Endometrium (tissue), 2 donors: ENCODE measurements at regions not wholly inside any gene's neighbourhood (a gene's known extent, or its start where the extent isn't known, plus 50 kb on each side); places are given as distances from the start of the nearest gene placed in this dataset.

Experiments used
- FAIRE-seq: peaks from 2 replicates; lab custom pipeline; 2012; peaks lifted over from hg19 to GRCh38; lab: Jason Lieb, UNC
- donor health status: control.
- donor health status: control.

- FAIRE-seq = no peak
These were observed 133.0 kb upstream of the TMCC3 start for GRCh38 chr12:94783343-94783742.

- FAIRE-seq = no peak
These were observed 131.5 kb upstream of the TMCC3 start for GRCh38 chr12:94781835-94782234.

DNA sequence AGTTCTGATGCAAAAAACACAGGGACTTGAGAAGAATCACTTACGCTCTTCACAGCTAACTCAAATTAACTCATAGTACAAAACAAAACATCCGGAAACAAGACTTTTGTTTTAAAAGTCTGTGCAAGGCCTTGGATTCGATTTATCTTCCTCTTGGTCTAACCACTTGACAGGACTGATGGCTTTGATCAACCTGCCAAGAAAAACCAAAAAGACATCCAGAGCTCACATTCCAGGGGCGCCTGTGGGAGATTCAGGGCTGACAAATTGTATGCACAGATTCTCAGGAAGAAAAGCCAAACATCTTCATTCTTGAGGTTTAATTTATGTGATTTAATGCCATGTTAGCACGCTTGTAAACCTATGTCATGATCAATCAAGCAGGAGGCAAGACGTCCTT, 129.1 kb upstream of the TMCC3 start:
- FAIRE-seq = no peak

DNA sequence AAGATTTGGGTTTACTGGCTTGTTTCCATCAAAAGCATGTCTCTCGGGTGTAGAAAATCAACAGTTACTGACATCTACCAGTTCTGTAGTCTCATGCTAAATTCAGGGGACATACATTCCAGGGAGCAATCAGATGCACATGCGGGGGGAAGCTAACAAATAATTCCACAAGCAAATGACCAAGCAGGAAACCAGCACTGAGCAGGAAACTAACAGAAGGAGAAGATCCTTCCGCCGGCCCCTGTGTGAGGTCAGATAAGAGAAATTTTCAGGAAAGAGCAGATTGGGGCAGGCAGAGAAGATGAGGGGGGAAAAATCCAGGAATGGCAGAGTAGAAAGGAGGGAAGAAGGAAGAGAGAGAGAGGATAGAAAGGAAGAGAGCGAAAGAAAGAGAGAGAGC, 127.6 kb upstream of the TMCC3 start:
- FAIRE-seq = no peak

DNA sequence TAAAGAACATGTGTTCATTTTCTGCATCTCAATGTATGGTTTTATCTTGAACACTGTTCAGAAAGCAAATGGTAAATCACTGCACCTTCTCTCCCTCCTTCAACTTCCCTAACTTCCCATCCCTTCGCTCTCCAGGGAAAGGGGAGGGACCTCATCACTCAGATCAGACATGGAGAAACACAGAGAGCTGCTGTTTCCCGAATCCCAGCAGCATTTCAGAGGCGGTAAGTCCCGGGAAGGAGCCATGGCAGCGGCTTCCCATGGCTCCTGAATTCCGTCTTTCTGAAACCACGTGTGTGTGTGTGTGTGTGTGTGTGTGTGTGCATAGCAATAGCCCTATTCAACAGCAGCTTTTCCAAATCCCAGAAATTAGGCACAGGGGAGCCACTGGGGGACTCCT, 125.4 kb upstream of the TMCC3 start:
- FAIRE-seq = no peak

- FAIRE-seq = no peak
These were observed 121.4 kb upstream of the TMCC3 start for GRCh38 chr12:94771741-94772140.

DNA sequence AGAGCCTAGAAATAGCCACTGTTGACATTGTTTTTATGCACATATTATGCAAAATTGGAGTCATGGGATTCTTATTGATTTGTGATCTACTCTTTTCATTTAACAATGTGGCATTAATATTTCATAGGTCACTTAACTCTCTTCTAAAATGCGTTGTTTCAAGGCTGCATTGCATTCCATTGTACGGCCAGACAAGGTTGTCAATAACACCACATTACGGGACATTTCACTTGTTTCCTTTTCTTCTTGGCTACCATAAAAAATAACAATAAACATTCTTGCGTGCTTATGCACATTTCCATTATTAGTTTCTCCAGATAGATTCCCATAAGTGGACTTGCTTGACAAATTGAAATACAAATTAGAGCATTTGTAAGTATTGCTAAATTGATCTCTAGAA, 120.8 kb upstream of the TMCC3 start:
- no peak for FAIRE-seq

DNA sequence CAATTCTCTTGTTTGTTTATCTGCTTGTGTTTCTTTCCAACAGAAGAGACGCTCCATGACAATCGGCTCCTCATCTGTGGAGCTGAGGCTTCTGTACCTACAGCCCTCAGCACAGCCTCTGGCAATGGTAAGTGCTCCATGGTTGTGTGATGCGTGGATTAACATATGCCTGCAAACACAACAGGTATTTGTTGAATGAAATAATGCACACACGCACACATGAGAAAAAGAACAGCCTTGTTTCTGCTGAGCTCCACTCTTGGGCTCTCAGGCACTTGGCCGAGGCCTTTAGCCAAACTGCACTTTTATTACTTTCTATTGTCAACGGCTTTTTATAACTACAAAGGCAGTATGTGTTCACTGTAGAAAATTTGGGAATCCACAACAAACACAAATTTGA, 120.4 kb upstream of the TMCC3 start:
- FAIRE-seq = no peak

DNA sequence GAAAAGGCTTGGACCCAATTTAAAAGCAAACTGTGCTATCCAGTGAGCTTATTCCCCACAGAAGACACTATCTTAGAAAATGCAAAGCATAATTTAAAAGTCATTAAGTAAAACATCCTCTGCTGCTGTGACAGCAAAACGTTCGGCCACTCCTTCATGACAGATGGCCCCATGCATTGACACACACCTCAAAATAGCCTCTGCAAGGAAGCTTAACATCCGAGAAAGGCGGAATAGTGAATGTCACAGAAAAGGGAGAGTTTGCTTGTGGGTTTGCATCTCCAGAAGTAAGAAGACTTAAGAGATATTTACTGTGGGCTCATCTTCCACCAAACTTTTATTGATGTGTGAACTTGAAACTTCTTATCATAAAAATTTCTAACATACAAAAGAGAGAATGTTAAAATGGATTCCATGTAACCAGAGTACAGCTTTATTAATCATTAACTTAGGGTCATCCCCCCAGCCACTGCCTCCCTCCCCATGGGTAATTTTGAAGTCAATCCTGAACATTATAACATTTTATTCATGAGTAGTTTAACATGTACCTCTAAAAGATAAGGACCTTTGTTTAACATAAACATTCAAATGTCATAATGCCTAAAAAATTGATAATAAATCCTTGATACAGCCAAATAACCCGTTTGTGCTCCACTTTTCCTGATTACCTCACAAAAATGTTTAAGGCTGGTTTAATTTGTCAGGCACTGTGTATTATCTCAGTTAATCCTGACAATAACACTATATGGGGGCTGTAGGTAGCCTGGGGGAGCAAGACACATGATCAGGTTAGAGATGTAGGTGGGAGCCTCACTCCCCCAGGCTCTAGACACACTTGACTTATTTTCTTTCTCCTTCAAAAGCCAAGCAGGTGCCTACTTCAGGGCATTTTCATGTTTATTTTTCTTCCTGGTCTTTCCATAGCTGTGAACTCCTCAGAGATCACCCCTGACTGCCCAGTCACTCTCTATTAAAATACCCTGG, 119.7 kb upstream of the TMCC3 start:
- FAIRE-seq = no peak

- FAIRE-seq = no peak
These were observed 118.7 kb upstream of the TMCC3 start for GRCh38 chr12:94769047-94769420.

- FAIRE-seq = no peak
These were observed 118.2 kb upstream of the TMCC3 start for GRCh38 chr12:94768398-94769046.

GRCh38 chr12:94767956-94768355, 117.6 kb upstream of the TMCC3 start:
- no peak for FAIRE-seq

DNA sequence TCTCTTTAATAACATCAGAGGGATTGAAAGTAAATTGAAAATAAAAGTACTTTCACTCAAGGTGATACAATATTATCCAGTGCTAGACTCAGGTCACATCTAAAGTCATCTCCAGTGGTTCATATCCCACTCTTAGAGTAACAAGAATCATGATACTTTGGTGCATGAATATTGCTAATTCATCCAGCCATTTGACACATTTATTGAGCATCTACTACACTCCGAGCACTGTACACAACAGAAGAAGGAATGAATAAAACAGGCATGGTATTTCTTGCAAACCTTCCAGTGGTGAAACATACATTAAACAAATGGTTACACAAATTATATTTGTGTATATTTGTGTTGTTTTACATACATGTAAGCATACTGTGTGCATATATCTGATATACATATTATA, 116.0 kb upstream of the TMCC3 start:
- FAIRE-seq = no peak

DNA sequence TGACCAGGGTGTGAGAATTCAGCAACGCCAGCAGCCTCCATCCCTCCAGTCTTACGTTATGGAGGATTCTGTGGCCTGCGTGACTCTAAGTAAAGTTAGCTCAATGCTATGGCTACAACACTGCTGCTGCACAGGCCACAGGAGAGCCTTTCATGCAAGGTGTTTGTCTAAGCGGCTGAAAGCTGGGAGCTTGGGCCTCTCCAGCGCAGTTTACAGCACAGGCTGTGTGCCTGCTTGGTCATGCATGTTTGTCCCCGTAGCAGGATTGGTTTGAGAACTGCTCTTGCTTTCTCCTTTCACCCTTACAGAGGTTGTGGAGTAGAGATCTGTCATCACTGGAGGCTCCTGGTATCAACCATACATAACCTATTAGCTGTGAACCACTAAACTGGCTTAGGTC, 113.1 kb upstream of the TMCC3 start:
- no peak for FAIRE-seq

- no peak for FAIRE-seq
These were observed 112.6 kb upstream of the TMCC3 start for GRCh38 chr12:94762943-94763342.

- no peak for FAIRE-seq
These were observed 112.0 kb upstream of the TMCC3 start for GRCh38 chr12:94762259-94762942.

- no peak for FAIRE-seq
These were observed 111.2 kb upstream of the TMCC3 start for GRCh38 chr12:94761559-94761958.

DNA sequence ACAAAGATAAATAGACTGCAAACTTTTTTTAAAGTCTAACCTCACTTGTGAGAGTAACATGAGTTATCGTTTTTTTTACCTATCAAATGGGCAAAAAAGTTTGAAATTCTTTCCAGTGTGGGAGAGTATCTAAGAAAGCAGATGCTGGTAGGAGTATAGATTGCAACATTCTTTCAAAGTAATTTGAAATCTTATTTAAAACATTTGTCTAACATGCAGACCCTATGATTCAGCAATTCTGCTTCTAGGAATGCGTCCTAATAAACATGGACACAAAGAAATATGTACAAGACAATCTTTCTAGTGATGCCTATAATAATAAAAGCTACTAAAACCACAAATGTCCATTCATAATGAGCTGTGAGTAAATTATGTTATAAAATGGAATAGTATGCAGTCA, 110.4 kb upstream of the TMCC3 start:
- peak; percentile 68 for FAIRE-seq

DNA sequence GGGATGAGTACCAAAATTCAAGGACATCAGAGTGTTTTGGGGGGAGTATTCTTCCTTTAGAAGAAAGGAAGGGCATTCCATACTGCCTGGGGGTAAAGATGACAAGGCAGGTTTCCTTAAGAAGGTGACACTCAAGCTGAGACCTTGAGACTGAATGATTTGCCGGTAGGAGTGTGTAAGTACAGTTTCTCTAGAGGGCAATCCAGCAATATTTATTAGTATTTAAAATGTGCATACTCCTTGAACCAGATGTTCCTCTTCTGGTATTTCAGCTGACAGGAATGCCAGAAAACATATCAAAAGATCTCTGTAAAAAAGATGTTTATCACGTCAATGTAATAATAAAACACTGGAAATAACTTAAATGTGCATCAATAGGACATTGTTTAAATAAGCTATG, 106.4 kb upstream of the TMCC3 start:
- no peak for FAIRE-seq

GRCh38 chr12:94755598-94755997, 105.2 kb upstream of the TMCC3 start:
- FAIRE-seq = no peak

- FAIRE-seq = no peak
These were observed 104.3 kb upstream of the TMCC3 start for GRCh38 chr12:94754653-94755052.

- FAIRE-seq = no peak
These were observed 102.8 kb upstream of the TMCC3 start for GRCh38 chr12:94753036-94753679.

- no peak for FAIRE-seq
These were observed 100.5 kb upstream of the TMCC3 start for GRCh38 chr12:94750864-94751263.
